ENCODE measurements at regions not wholly inside any gene's neighbourhood (a gene's known extent, or its start where the extent isn't known, plus 50 kb on each side); places are given as distances from the start of the nearest gene placed in this dataset.
A peak's percentile ranks its signal among the peaks of the same experiment; 100 is the strongest.

DNA sequence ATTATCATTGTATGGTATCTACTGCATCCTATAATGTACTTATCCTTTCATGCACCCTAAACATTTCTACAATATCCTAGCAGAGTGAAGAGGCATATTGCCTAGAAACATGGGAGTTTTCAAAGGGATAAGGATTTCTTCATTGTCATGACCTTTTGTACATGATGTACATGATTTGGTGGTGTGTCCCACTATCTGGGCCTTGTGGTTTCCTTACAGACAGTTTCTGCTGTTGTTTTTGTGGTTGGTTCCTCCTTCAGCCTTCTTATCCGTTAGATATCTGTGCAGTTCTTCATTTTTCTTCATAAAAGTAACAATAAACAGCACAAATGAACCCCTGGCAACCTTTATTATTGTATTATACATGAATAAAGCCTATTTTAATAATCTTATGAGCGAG is 70.4 kb upstream of the BACH1 start:
- Histone ChIP-seq H4K20me1 (no peaks in the 10 kb centered on the region), H3K36me3 (no peaks in the 10 kb centered on the region), H3K27me3 (no peaks in the 10 kb centered on the region), H3K4me2 (peak overlapping the region; percentile 64), H3K4me3 (no peak overlapping the region), H3K9ac (no peak overlapping the region; the same call in 1 of the 2 replicates), H3K27ac (peak overlapping the region; percentile 47; the same call in 1 of the 2 replicates), H3K4me1 (peaks cover 26% of the 10 kb centered on the region), H3K9me3 (no peaks in the 10 kb centered on the region)
- TF ChIP-seq Cebpa-rat (IDR thresholded peaks at IDR 0.05): no peak

DNA sequence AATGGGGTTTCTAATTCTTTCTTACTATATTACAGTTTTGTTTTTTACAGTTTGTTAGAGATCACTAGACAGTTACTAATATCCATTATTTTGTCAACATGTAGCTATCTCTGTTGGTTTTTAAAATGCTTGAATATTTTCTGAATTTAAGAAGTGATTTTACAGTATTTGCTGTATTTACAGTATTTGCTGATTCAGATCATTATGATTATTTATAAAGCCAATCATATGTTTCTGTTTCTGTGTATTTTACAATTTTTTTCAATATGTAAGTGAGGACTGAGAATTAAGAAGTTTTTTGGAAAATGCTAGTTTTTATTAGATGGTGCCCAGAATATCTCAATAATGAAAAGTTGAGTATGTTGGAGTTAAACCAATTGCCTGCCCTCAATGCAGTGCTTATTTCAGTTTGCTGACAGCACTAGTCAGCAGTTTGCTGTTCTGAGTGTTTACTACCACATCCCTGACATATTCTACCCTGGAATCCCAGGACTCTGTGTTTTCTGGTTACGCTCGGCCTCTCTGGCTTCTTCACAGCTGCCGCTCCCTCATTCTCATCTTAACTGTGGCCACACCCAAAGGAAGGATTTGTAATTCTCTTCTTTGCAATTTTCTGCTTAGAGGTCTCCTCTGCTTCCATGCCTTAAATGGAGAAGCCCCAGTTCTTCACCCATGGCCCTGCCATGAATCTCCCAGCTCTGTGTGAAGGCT is 68.0 kb upstream of the BACH1 start:
- Histone ChIP-seq H3K4me2 (no peak overlapping the region), H3K27me3 (no peaks in the 10 kb centered on the region), H3K27ac (no peak overlapping the region), H3K9ac (no peak overlapping the region), H4K20me1 (no peaks in the 10 kb centered on the region), H3K4me3 (no peak overlapping the region), H3K36me3 (no peaks in the 10 kb centered on the region), H3K4me1 (peaks cover 26% of the 10 kb centered on the region), H3K9me3 (no peaks in the 10 kb centered on the region)
- no peak for TF ChIP-seq Cebpa-rat (IDR thresholded peaks at IDR 0.05)

DNA sequence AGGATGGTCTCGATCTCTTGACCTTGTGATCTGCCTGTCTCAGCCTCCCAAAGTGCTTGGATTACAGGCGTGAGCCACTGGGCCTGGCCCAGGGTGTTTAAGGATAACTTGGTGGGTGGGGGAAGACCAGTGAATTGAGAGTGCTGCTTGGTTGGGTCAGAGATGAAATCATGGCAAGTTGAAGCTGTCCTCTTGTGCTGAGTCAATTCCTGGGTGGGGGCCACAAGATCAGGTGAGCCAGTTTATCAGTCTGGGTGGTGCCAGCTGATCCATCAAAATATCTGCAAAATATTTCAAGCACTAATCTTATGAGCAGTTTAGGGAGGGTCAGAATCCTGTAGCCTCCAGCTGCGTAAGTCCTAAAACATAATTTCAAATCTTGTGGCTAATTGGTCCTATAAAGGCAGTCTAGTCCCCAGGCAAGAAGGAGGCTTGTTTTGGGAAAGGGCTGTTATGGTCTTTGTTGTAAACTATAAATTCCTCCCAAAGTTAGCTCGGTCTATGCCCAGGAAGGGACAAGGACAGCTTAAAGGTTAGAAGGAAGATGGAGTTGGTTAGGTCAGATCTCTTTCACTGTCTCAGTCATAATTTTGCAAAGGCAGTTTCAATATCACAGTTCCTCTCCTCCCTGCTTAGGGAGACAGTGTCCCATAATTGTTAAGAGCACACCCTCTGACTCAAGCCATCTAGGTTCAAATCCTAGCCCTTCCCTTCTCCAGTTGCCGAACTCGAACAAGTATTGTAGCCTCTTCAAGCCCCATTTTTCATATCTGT is 66.8 kb upstream of the BACH1 start:
- Histone ChIP-seq H4K20me1 (no peaks in the 10 kb centered on the region), H3K27me3 (no peaks in the 10 kb centered on the region), H3K9me3 (no peaks in the 10 kb centered on the region), H3K4me3 (no peak overlapping the region), H3K4me2 (no peak overlapping the region), H3K27ac (no peak overlapping the region), H3K36me3 (no peaks in the 10 kb centered on the region), H3K4me1 (peaks cover 35% of the 10 kb centered on the region), H3K9ac (no peak overlapping the region)
- no peak for TF ChIP-seq Cebpa-rat (IDR thresholded peaks at IDR 0.05)

DNA sequence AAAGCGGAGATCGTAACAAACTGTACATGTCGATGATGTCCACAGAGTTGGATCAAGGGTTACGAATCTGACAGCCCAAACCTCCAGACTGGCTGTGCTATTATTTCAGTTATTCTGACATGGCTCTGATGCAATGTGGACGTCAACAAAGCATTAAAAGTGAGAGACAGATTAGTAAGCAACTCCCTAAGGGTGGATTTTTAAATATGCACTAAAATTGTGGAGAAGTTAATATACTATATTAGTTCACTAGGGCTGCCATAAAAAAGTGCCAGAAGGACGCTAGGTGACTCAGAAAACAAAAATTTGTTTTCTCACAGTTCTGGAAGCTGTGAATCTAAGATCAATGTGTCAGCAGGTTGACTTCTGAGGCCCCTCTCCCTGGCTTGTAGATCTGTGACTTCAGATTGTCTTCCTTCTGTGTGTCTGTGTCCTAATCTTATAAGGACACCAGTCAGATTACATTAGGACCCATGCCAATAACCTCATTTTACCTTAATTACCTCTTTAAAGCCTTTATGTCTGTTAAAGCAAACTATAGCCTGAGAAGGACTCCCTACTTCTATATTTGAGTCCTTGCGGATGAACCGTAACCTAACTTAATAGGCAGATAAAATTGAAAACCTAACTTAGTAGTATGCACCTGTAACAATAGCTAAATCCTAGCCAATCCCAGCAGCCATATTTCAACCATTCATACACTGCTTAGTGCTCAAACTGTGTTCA is 66.0 kb upstream of the BACH1 start:
- no peaks in the 10 kb centered on the region for H4K20me1 ChIP-seq
- H3K27me3 ChIP-seq: no peaks in the 10 kb centered on the region
- no peak for TF ChIP-seq Cebpa-rat (IDR thresholded peaks at IDR 0.05)
- peaks cover 35% of the 10 kb centered on the region for H3K4me1 ChIP-seq
- H3K36me3 ChIP-seq: no peaks in the 10 kb centered on the region
- no peak overlapping the region for H3K4me2 ChIP-seq
- no peak overlapping the region for H3K27ac ChIP-seq
- H3K9ac ChIP-seq: no peak overlapping the region
- H3K4me3 ChIP-seq: no peak overlapping the region
- H3K9me3 ChIP-seq: no peaks in the 10 kb centered on the region

DNA sequence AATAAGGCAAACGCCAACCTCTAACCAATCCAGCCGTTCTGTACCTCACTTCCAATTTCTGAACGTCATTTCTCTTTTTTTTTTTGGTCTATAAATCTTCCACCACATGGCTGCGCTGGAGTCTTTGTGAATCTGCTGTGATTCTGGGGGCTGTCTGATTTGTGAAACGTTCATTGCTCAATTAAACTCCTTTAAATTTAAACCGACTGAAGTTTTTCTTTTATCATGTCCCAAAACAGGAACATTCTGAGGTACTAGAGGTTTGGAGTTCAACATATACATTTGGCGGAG is 65.5 kb upstream of the BACH1 start:
- Histone ChIP-seq H3K9me3 (no peaks in the 10 kb centered on the region), H3K9ac (no peak overlapping the region), H3K27me3 (no peaks in the 10 kb centered on the region), H3K4me1 (peaks cover 35% of the 10 kb centered on the region), H3K27ac (no peak overlapping the region), H4K20me1 (no peaks in the 10 kb centered on the region), H3K36me3 (no peaks in the 10 kb centered on the region), H3K4me3 (no peak overlapping the region), H3K4me2 (no peak overlapping the region)
- TF ChIP-seq Cebpa-rat (IDR thresholded peaks at IDR 0.05): no peak

GRCh38 chr21:29233611-29234540 is 64.8 kb upstream of the BACH1 start:
- TF ChIP-seq Cebpa-rat (IDR thresholded peaks at IDR 0.05): no peak
- Histone ChIP-seq H3K36me3 (no peaks in the 10 kb centered on the region), H3K9ac (no peak overlapping the region), H3K27ac (no peak overlapping the region), H4K20me1 (no peaks in the 10 kb centered on the region), H3K4me3 (no peak overlapping the region), H3K4me1 (peaks cover 35% of the 10 kb centered on the region), H3K9me3 (no peaks in the 10 kb centered on the region), H3K27me3 (no peaks in the 10 kb centered on the region), H3K4me2 (no peak overlapping the region)

GRCh38 chr21:29235714-29236197 is 63.0 kb upstream of the BACH1 start:
- H3K4me1 ChIP-seq: peaks cover 36% of the 10 kb centered on the region

DNA sequence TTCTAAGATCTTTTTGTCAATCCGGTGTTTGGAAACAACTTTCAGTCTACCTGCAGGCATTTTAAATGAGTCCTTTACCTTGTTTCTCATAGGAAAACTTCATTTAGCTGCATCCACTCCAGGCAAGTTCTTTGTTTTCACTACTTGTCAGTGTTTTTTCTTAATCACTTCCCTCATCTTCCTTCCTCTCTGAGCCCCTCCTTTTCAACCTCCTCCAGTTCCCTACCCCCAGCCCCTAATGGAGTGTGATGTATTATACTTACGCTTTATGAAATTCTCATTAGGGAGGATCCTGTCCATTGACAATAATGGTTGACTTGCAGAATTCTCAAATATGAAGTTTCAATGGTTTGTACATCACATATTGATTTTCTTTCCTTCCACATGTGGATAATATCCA is 62.5 kb upstream of the BACH1 start:
- Histone ChIP-seq H3K4me3 (no peak overlapping the region), H3K4me1 (peaks cover 36% of the 10 kb centered on the region), H3K27me3 (no peaks in the 10 kb centered on the region), H4K20me1 (no peaks in the 10 kb centered on the region), H3K9me3 (no peaks in the 10 kb centered on the region), H3K36me3 (no peaks in the 10 kb centered on the region), H3K4me2 (peak overlapping the region; percentile 4; the same call in 1 of the 2 replicates), H3K9ac (no peak overlapping the region), H3K27ac (no peak overlapping the region)
- TF ChIP-seq Cebpa-rat (IDR thresholded peaks at IDR 0.05): no peak

More at GRCh38 chr21:29235714-29236197, 63.0 kb upstream of the BACH1 start:
- H3K36me3 ChIP-seq: no peaks in the 10 kb centered on the region
- TF ChIP-seq Cebpa-rat (IDR thresholded peaks at IDR 0.05): no peak
- no peak overlapping the region for H3K9ac ChIP-seq
- no peaks in the 10 kb centered on the region for H4K20me1 ChIP-seq
- peak overlapping the region; percentile 4; the same call in 1 of the 2 replicates for H3K4me2 ChIP-seq
- H3K4me3 ChIP-seq: no peak overlapping the region
- no peak overlapping the region for H3K27ac ChIP-seq
- no peaks in the 10 kb centered on the region for H3K9me3 ChIP-seq
- no peaks in the 10 kb centered on the region for H3K27me3 ChIP-seq

Data from BLaER1 (cell line).